CD1c-positive myeloid dendritic cell (primary cell): ENCODE measurements at regions not wholly inside any gene's neighbourhood (a gene's known extent, or its start where the extent isn't known, plus 50 kb on each side); places are given as distances from the start of the nearest gene placed in this dataset.
"Not testable (repeated sequence)": the region's sequence is repeated elsewhere in the genome, so short reads cannot be mapped to it uniquely, and the experiment has no call there.

Experiments
- DNase-seq: peaks from one replicate; pipeline ENCODE4 v3.0.0-alpha.2; 2016; ENCODE audit errors: extremely low spot score

- no peak for DNase-seq
Observed at GRCh38 chr4:10898072-10898471, 213.5 kb upstream of the CLNK start.

- DNase-seq: no peak
Observed at GRCh38 chr4:10897076-10897475, 212.5 kb upstream of the CLNK start.

- DNase-seq: no peak
Observed at GRCh38 chr4:10893395-10893794, 208.8 kb upstream of the CLNK start.

- DNase-seq: no peak
Observed at GRCh38 chr4:10891866-10892265, 207.3 kb upstream of the CLNK start.

DNA sequence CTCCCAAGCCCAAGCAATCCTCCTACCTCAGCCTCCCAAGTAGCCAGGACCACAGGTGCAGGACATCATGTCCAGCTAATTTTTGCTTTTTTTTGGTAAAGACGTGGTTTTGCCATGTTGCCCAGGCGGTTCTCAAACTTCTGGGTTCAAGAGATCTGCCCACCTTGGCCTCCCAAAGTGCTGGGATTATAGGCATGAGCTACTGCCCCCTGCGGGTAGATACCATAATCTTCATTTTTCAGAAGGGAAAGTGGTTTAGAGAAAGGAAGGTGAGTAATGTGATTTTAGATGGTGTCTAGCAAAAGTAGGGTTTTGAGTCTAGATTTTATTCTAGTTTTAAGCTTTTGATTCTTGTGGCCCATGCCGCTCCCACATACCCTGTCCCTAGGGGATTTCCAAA lies 205.3 kb upstream of the CLNK start:
- no peak for DNase-seq

DNA sequence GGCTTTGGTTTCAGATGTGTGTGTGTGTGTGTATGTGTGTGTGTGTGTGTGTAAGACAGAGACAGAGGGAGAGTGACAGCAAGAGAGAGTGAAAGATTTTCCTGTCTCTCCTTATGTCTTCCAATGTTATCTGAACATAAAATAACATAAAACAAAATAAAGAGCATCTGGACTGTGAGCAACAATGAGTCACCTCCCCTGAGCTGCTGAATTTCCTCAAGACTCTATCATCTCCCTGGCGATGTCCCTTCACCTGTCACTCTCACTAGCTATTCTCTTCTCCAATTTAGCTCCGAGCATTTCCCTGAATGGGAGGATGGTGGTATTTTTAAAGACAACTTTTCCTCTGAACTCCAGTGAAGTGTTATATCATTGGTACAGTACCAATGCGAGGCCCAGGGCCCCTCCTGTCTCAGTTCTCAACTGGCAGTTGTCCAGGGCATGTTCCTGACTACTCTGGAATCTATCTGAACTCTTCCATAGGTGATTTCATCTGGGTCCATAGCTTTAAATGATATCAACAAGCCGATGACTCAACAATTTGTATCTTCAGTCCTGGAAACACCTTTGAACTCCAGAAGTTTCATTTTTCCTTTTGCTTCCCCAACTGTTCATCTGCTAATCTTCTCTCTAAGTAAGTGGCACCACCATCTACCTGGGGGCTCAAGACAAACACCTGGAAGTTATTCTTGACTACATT lies 195.0 kb upstream of the CLNK start:
- DNase-seq: no peak

DNA sequence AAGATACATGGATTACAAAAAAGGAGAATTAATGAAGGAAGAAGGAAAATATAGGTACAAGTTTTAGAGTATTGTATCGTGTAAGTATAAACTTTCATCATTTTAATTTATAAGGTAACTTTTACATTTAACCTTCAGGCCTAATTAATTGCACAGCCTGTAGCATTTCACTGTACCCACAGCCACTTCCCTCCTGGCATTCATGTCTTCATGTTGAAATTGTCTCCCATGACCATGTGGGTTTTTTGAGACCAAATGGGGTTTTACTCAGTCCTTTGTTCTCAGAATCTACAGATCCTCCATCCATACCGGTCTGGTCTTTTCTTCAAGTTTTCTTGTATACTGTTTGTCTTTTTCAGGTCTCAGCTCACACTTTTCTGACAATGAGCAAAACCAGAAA lies 194.3 kb upstream of the CLNK start:
- DNase-seq: no peak

GRCh38 chr4:10877076-10877475 lies 192.5 kb upstream of the CLNK start:
- no peak for DNase-seq

DNA sequence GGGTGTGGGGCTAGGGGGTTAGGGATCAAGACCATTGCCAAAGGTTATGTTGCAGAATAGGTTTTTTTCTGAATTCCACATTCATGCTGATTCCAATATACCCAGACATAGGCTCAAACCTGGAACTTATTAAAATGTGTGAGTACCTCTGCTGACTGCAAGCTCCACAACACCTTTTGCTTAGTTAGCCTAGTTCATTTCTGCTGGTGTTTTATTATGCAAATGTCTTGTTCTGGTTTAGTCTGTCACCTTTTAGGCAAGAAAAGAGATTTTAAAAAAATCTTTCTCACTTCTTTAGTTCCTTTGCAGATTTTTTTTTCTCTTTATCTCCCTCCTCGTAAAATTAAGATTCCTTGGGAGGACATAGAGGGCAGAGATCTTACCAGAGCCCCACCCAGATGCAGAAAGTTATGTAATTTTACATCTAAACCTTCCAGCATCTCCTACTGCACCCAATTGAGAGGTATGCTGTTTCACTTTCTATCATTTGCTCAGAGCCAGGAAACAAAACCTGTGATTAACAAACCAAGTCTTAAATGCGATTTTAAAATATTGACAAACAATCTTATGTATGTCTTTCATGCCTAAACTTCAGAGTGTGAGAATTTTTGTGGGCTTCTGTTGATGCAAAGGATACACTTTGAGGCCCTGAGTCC lies 190.7 kb upstream of the CLNK start:
- no peak for DNase-seq

DNA sequence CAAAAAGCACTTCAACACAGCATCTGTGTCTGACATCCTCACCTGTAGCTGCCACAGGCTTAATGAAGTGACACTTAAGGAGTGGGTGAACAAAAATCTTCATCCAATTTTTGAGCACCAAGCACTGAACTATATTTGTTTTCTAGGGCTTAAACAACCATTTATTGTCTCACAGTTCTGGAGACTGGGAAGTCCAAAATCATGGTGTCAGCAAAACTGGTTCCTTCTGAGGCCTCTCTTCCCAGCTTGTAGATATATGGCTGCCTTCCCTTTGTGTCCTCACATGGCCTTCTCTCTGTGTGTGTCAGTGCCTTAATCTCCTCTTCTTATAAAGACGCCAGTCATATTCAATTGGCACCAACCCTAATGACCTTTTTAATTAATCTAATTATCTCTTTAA lies 189.2 kb upstream of the CLNK start:
- no peak for DNase-seq

- DNase-seq: no peak
Observed at GRCh38 chr4:10872833-10873517, 188.4 kb upstream of the CLNK start.

DNA sequence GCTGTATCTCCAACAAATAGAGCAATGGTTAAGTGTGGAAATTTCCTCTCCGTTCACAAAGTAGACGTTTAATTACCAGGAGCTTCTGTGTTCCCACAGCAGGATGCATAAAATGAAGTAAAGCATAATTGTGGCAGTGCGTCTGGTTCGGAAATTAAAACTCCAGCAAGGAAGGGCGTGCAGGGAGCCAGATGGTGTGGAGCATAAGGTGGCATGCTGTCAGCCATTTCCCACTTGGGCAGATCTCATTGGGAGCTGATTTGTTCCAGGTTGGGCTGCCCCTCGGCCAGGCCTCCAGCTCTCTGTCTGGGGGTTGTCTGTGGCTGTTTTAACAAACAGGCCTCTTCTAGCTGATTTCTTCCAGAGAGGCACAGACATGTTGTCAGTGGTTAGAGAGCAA lies 182.1 kb upstream of the CLNK start:
- no peak for DNase-seq

- DNase-seq: no peak
Observed at GRCh38 chr4:10861036-10861435, 176.5 kb upstream of the CLNK start.

DNA sequence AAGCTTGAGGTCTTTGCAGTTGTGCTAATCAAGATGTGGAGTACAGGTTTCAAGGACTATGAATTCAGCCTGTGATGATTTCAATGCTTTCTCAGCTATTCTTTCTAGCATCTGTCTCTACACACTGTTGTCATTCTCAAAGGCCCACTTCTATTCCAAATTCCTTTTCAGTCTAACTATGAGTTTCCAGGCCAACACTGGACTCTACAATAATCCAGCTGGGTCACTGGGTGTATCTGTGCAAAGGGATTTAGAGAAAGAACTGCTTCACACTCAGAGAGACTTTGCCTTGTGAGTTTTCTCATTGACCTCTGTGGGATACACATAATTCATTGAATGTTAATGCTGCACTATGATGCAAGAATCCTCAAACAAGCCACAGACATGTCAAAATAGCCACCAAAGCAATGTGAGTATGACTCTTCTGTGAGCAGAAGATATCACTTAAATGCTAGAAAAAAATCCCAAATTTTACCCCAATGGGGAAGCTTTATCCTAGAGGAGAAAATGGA lies 171.8 kb upstream of the CLNK start:
- no peak for DNase-seq

GRCh38 chr4:10853196-10853595 lies 168.6 kb upstream of the CLNK start:
- DNase-seq: no peak

DNA sequence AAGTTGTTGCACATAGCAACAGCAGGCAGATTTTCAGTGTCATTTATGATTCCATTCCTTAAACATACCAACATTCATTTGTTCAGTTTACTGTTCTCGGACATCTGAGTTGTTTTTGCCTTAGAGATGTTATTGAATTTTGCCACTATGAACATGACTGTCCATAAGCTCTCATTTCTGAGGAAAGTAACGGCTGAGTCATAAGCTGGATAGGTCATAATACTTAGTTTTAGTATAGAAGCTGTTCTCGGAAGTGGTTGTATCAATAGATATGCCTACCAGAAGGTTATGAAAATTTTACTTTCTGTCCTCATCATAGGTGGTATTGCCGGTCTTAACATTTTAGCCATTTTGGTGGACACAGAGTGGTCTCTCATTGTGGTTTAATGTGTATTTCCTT lies 157.1 kb upstream of the CLNK start:
- no peak for DNase-seq

DNA sequence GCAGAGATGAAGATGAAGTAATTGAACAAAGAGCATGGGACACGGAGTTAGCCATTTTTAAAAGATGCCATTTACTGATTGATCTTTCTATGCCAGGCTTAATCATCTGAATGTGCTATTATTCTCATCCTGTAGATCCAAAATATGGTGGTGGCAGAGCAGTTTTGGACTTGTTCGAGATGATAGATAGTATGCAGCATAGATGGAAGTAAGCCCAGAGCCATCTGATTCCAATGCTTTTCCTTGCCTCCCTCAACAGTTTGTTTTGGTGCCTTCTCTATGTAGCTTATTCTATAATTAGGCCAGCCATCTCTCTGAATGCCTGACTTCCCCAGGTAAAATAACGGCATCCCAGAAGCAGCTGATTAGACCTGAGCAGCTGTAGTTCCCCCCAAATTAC lies 152.6 kb upstream of the CLNK start:
- DNase-seq: no peak

DNA sequence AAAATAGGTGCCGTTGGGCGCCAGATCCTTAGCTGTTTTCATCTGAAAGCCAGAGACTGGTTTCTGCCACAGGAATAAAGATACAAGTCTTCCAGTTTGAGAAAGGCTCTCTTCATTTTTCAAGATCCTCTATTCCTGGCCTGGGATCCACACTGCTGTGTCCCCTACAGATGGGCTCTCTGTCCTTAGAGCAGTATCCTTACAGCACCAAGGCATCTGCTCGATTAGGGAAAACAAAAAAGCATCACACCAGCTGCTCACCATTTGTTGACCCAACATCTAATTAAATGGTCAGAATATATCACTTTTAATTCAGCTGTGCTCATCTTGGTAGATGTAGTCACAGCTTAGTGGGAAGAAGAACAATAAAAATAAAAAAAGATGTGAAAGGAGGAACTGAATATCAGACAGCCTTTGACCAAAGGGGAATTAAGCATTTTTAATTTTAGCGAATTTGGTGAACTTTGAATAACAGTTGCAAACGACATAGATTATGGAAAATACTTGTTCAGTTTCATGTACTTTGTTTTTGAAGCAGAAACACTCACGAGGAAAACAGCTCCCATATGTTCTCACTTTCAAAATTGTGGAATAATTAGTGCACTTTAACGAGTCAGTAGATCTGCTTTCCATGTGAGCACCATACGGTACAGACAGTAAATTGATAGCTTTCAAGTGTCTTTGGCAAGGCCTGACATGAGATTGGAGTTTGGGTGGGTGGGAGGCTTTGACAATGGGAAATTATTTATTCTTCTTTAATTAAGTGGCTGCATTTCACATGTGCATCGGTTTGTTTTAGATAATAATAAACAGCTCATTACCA lies 148.4 kb upstream of the CLNK start:
- no peak for DNase-seq

GRCh38 chr4:10831727-10832408 lies 147.3 kb upstream of the CLNK start:
- no peak for DNase-seq

DNA sequence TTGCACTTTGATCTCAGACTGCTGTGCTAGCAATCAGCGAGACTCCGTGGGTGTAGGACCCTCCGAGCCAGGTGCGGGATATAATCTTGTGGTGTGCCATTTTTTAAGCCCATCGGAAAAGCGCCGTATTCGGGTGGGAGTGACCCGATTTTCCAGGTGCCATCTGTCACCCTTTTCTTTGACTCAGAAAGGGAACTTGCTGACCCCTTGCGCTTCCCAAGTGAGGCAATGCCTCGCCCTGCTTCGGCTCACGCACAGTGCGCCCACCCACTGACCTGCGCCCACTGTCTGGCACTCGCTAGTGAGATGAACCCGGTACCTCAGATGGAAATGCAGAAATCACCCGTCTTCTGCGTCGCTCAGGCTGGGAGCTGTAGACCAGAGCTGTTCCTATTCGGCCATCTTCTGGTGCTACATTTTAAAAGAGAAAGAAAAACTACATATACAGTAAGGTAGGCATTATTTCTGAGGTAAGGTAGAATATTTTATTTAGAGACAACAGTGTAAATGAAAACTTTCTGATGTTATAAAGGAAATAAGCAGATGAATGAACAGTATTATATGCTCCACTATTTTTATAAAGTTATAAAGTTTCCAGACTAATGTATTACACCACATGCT lies 144.5 kb upstream of the CLNK start:
- not testable (repeated sequence) for DNase-seq

- no peak for DNase-seq
Observed at GRCh38 chr4:10821826-10822225, 137.3 kb upstream of the CLNK start.
